Prostate gland (tissue), 2 donors: ENCODE measurements at regions not wholly inside any gene's neighbourhood (a gene's known extent, or its start where the extent isn't known, plus 50 kb on each side); places are given as distances from the start of the nearest gene placed in this dataset.

Source experiments
- DNase-seq: peaks from one replicate; pipeline ENCODE4 v3.0.0-alpha.2; 2019; ENCODE audit warnings: low spot score
- H3K27ac ChIP-seq, 2 donors: fragments of 200-600 bp; sonication (generic); 2 replicates each; pipeline ENCODE4 v1.5.1; 2017 to 2019
- H3K27me3 ChIP-seq: fragments of 200-600 bp; sonication (generic); replicated peaks from 2 replicates; pipeline ENCODE4 v1.5.1; 2019; ENCODE audit not compliant: insufficient read depth
- H3K36me3 ChIP-seq, 2 donors: fragments of 200-600 bp; sonication (generic); 1 replicate in 1 of 2; 2 replicates in 1 of 2; pipeline versions ENCODE4 v1.5.1 to v1.8.1; 2017 to 2019
- H3K4me1 ChIP-seq: fragments of 200-600 bp; sonication (generic); replicated peaks from 2 replicates; pipeline ENCODE4 v1.5.1; 2019
- H3K4me3 ChIP-seq, 2 donors: fragments of 200-600 bp; sonication (generic); 2 replicates each; pipeline ENCODE4 v1.5.1; 2017 to 2019
- H3K9me3 ChIP-seq: fragments of 200-600 bp; sonication (generic); 2 replicates; pipeline ENCODE4 v1.5.1; 2017
- CTCF ChIP-seq, 4 experiments: fragments of 200-600 bp in 2 of 4; fragments of 450-650 bp in 2 of 4; sonication (generic) in 2 of 4; IDR thresholded peaks; 1 replicate in 3 of 4; 2 replicates in 1 of 4; pipeline ENCODE4 v1.5.1; 2016 to 2019; ENCODE audit warnings: antibody characterized with exemption in 4 of 4, mild to moderate bottlenecking in 2 of 4, moderate library complexity in 2 of 4
- POLR2A ChIP-seq: fragments of 450-650 bp; IDR thresholded peaks from one replicate; pipeline ENCODE4 v1.6.1; 2016; ENCODE audit warnings: antibody characterized with exemption, mild to moderate bottlenecking
- POLR2AphosphoS5 ChIP-seq: sonication (generic); formaldehyde crosslinking; IDR thresholded peaks from one replicate; pipeline ENCODE4 v1.6.1; 2017; ENCODE audit warnings: antibody characterized with exemption
- WGBS: methylation state at CpG from one replicate; pipeline ENCODE4 v1.1.5; 2018; 5-methylcytosine and 5-hydroxymethylcytosine counted together
- intact Hi-C: fragments of 100-400 bp; cut with DNase I; formaldehyde crosslinking; loops from one replicate; pipeline ENCODE4 v1.14.2; 2022

GRCh38 chr3:154887869-154888268 lies 192.2 kb upstream of the MME start:
- no peak for DNase-seq
- H3K4me1 ChIP-seq = no peaks in the 10 kb centered on the region
- H3K27me3 ChIP-seq = no peaks in the 10 kb centered on the region
- no peak overlapping the region for H3K4me3 ChIP-seq
- WGBS = 98% methylated on average over 3 of the region's 3 CpGs
- no peak for TF ChIP-seq POLR2AphosphoS5
- intact Hi-C loops = no loop called here
- H3K27ac ChIP-seq = no peak overlapping the region
- no peaks in the 10 kb centered on the region for H3K9me3 ChIP-seq
- no peaks in the 10 kb centered on the region for H3K36me3 ChIP-seq

- no peak for DNase-seq
- H3K9me3 ChIP-seq = no peaks in the 10 kb centered on the region
- intact Hi-C loops = no loop called here
- no peaks in the 10 kb centered on the region for H3K27me3 ChIP-seq
- H3K36me3 ChIP-seq = no peaks in the 10 kb centered on the region
- 38% methylated on average over 3 of the region's 3 CpGs for WGBS
- H3K4me1 ChIP-seq = no peaks in the 10 kb centered on the region
- no peak for TF ChIP-seq POLR2AphosphoS5
- no peak for TF ChIP-seq CTCF (IDR thresholded peaks at IDR 0.05)
- no peak for TF ChIP-seq POLR2A
- no peak overlapping the region for H3K27ac ChIP-seq
- no peak overlapping the region for H3K4me3 ChIP-seq
Observed at GRCh38 chr3:154886437-154886836, 193.7 kb upstream of the MME start.

GRCh38 chr3:154885418-154885817 lies 194.7 kb upstream of the MME start:
- no peak overlapping the region for H3K27ac ChIP-seq
- no peak overlapping the region for H3K4me3 ChIP-seq
- no peaks in the 10 kb centered on the region for H3K27me3 ChIP-seq
- no peaks in the 10 kb centered on the region for H3K9me3 ChIP-seq
- TF ChIP-seq POLR2A = no peak
- TF ChIP-seq POLR2AphosphoS5 = no peak
- no peak for TF ChIP-seq CTCF (IDR thresholded peaks at IDR 0.05)
- 90% methylated on average over 3 of the region's 3 CpGs for WGBS
- DNase-seq = no peak
- intact Hi-C loops = no loop called here
- H3K36me3 ChIP-seq = no peaks in the 10 kb centered on the region
- H3K4me1 ChIP-seq = no peaks in the 10 kb centered on the region

GRCh38 chr3:154884952-154885351 lies 195.2 kb upstream of the MME start:
- H3K27me3 ChIP-seq = no peaks in the 10 kb centered on the region
- DNase-seq = no peak
- H3K4me1 ChIP-seq = no peaks in the 10 kb centered on the region
- intact Hi-C loops = no loop called here
- no peaks in the 10 kb centered on the region for H3K9me3 ChIP-seq
- H3K27ac ChIP-seq = no peak overlapping the region
- no peak overlapping the region for H3K4me3 ChIP-seq
- H3K36me3 ChIP-seq = no peaks in the 10 kb centered on the region
- TF ChIP-seq POLR2A (no peak), CTCF (IDR thresholded peaks at IDR 0.05) (no peak), POLR2AphosphoS5 (no peak)

GRCh38 chr3:154875142-154875541 lies 205.0 kb upstream of the MME start:
- intact Hi-C loops = no loop called here
- TF ChIP-seq POLR2AphosphoS5 = no peak
- no peak for TF ChIP-seq CTCF (IDR thresholded peaks at IDR 0.05)
- no peak for TF ChIP-seq POLR2A
- Histone ChIP-seq H3K27me3 (no peaks in the 10 kb centered on the region), H3K9me3 (no peaks in the 10 kb centered on the region), H3K4me3 (no peak overlapping the region), H3K27ac (no peak overlapping the region), H3K36me3 (no peaks in the 10 kb centered on the region), H3K4me1 (no peaks in the 10 kb centered on the region)
- no peak for DNase-seq
- 66% methylated on average over 7 of the region's 7 CpGs for WGBS

GRCh38 chr3:154872696-154873095 lies 207.4 kb upstream of the MME start:
- Histone ChIP-seq H3K27ac (no peak overlapping the region), H3K4me3 (no peak overlapping the region), H3K27me3 (no peaks in the 10 kb centered on the region), H3K4me1 (no peaks in the 10 kb centered on the region), H3K36me3 (no peaks in the 10 kb centered on the region), H3K9me3 (no peaks in the 10 kb centered on the region)
- intact Hi-C loops = no loop called here
- WGBS = 95% methylated on average over 2 of the region's 2 CpGs
- DNase-seq = no peak
- TF ChIP-seq CTCF (IDR thresholded peaks at IDR 0.05) (no peak), POLR2A (no peak), POLR2AphosphoS5 (no peak)
